UCSD-AML1 (cell line): ENCODE measurements at regions not wholly inside any gene's neighbourhood (a gene's known extent, or its start where the extent isn't known, plus 50 kb on each side); places are given as distances from the start of the nearest gene placed in this dataset.
"Not testable (repeated sequence)": the region's sequence is repeated elsewhere in the genome, so short reads cannot be mapped to it uniquely, and the experiment has no call there.

Experiments
- DNase-seq: peaks from one replicate; lab custom pipeline; 2025; ENCODE audit not compliant: unreplicated experiment; lab: John Stamatoyannopoulos, UW

DNA sequence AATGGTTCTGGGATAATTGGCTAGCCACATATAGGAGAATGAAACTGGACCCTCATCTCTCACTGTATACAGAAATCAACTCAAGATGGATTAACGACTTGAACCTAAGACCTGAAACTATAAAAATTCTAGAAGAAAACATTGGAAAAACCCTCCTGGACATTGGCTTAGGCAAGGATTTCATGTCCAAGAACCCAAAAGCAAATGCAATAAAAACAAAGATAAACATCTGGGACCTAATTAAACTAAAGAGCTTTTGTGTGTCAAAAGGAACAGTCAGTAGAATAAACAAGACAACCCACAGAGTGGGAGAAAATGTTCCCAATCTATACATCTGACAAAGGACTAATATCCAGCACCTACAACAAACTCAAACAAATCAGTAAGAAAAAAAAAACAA, 524.3 kb upstream of the CADM1 start:
- DNase-seq = not testable (repeated sequence)

DNA sequence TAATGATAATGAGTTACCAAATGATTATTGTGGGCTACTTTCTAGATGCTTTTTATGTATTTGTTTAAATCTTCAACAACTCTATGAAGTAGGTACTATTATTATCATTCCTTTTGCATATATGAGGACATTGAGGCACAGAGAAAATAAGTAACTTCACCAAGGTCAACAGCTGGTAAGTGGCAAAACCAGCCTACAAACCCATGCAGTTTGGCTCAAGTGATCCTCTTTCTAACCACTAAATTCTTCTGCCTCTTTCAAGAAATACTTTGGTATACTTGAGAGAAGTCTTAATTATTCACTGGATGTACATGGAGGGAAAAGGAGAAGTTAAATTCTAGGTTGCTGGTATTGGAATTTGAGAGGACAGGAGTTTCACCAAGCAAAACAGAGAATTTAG, 495.2 kb upstream of the CADM1 start:
- no peak for DNase-seq

DNA sequence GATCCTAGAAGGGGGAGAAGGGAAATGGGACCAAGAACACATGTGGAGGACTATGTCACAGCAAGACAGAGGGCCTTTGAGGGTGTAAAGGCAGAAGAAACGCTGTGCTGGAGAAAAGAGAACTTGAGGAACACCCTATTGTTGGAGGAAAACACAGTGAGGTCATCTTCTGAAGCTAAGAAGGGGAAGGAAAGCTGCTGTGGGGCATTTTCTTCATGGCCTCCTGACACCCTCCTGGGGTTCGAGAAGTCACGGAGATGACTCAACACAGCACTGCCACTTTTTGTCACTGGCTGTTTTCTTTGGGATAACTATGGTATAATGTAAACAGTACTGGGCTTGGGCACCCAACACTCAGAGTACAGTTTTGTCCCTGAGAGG, 492.6 kb upstream of the CADM1 start:
- no peak for DNase-seq

DNA sequence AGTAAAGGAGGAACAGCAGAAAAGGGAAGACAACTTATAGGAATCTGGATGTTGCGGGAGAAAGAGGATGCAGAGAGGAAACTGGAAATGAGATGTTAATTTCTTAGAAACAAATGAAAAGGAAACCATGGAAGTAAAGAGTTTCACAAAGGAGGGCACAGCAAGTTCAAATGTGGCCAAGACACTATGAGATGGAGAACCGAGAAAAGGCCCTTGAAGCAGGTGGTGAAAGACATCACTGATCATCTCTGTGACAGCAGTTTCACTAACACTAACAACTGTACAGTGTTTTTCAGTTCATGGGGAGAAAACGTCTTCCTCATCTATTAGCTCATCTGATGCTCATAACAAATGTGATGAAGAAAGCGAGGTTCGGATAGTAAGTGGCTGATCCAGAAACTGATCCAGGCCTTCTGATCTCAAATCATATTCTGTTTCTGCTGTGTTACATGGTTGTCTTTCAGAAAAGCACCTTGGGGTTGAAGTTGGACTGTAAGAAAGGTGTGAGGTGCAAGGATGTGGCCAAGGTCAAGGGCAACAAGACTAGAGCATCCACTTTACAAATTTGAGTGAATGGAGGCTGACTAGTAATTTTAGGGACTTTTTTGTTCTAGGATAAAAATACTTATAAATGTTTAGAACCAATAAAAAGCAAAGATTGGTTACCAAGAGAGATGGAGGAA, 492.1 kb upstream of the CADM1 start:
- no peak for DNase-seq

DNA sequence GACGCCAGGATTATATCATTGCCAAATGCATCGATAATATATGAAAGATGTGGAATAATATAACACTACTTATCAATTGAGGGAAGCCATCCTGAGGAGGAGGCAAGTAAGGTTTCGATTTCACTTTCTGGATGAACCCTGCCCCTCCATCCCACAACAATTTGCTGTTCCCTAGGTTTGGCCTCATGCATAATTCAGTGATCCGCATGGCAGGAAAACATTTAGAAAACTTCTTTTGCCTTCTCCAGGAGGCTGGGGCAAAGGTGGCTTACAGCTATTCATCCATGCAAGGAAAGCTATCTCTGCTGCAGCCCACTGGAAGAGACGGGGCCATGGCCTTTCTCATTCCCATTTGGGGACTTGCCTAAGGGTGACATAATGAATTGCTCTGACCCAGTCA, 489.4 kb upstream of the CADM1 start:
- DNase-seq = no peak

DNA sequence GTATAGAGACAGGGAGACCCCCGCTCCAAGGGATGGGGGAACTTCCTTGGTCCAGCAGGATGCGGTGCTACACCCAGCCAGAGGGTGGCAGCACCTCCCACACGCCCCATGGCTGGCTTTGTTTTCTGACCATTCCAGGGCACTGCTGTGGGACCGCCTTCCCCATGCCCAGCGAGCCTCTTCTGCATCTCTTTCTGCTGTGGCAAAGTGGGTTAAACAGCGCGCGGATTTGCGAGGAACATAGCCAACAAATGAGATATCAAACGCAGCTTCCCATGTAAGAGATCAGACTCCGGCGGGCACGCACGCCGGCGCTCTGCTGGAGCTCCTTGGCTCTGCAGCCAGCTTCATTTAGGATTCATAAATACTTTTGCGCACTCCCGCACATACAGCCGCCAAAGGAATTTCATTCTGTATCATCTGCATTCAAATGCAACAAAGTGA, 485.8 kb upstream of the CADM1 start:
- DNase-seq = peak; percentile 22

DNA sequence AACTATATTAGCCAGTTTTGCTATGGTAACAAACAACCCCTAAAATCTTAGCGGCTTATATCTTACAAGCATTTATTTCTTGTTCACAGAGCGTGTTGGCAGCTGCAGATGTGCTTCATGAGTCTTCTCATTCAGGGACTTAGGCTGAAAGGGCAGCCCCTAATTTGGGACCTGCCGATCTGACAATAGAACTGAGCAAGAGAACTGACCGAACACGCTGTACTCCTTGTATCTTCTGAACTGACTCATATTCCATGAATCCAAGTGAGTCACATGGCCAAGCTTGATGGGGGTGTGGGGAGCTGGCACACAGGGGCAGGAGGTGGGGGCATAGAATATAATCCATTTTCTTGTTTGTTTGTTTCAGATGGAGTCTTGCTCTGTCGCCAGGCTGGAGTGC, 481.7 kb upstream of the CADM1 start:
- no peak for DNase-seq

DNA sequence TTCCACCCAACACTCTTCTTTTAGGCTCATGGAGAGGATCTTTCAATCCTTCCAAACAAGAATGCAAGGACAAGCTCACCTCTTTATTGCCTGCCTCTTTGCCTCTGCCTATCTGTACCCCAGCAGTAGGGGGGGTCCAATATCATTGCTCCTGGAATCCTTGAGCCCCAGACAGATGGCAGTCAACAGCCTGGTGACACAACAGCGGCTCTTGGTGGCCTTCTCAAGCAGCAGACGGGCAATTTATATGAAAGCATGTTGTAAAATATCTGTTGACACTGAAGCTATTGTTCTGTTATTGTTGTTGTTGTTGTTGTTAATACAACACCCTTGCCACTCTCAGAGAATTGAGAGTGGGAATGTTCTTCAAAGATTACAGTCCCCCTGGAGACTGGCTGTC, 480.0 kb upstream of the CADM1 start:
- DNase-seq = no peak

DNA sequence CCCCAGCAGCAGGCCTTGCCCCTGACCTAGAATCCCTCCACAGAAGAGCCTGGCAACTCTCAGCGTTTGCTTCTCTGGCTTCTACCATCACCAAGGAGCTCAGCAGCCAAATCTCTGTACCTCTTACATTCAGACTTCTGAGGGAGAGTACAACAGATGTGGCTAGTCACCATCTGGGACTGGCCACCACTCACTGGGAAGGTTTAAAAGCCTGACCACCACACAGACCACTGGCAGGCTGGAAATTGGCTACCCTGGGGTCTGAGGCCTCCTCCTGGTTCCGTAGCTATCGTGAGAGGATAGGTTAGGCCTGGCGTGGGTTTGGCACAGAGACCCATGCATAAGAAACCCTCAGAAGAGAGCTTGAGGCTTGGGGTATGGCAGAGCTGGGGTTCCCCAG, 478.5 kb upstream of the CADM1 start:
- DNase-seq = no peak

DNA sequence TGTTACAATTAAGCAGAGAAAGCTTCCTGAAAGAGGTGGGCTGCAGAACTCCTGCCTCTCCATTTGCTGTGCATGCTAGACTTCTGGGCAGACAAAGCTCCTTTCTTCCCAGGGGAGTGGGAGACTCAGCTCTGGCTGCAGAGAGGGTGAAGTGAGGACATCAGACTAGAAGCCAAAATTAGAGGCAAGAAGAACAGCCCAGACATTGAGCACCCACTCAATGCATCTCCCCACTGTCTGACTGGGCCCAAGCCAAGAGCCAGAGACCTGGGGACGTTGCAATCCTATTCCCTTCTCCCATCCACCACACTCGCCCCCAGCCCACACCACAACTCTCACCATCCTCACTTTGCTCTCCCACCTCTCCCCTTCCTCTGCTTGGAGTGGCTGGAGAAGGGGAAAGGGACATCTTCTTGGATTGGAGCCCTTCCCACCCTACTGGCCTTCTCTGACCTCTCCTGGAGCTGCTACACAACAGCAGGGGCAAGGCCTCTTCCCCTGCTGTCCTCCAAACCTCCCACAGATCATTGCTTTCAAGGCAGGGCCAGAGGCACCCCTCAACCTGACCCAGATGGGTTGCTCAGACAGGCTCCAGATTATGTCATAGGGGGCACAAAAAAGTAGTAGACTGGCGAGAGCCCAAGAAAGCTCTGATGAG, 477.7 kb upstream of the CADM1 start:
- DNase-seq = no peak

DNA sequence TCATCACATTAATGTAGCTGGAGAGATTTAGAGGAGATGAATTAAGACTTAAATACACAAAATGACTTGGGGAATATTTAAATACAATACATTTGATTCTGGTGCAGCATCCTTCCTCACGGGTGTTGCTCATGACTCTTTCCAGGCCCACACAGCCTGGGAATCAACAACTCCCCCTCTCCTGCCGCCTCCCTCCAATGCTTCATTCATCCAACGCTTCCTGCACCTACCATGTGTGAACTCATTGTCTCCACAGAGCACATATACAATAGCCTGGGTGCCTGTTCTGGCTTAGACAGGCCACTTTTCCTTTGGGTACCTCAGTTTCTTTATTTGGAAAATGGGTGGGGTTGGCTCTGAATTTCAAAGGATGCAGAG, 476.9 kb upstream of the CADM1 start:
- no peak for DNase-seq

DNA sequence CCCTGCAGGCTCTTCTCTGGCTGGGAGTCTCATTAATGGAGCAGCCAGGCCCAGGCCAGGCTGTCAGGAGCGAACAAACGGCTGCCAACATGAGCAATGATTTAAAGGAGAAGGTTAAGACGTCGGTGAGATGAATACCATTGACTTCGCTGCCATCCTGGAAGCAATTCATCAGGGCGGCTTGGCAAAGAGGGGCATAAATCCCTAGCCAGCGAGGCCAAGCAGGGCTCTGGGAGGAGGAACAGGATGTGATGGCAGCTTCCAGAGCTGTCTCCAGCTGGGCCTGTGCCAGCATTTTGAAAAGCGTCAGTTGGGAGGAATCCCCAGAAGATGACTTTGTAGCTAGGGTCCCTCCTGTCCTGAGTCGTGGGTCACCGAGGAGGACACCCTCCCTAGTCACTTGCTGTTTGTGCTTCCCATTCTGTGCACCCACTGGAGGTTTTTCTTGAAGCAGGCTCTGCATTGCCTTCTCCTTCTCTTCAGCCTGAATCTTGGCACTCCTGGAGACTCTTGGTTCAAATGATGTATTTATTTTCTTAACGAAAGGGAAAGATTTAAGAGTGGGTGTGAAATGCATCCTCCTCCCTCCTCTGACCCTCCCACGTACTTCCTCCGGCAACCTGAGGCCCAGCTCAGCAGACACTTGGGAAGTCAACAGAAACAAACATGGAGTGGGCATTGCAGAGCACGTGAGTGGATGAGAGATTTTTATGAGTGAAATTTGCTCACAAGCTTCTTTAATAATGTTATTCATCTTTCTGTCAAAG, 476.3 kb upstream of the CADM1 start:
- DNase-seq = no peak

DNA sequence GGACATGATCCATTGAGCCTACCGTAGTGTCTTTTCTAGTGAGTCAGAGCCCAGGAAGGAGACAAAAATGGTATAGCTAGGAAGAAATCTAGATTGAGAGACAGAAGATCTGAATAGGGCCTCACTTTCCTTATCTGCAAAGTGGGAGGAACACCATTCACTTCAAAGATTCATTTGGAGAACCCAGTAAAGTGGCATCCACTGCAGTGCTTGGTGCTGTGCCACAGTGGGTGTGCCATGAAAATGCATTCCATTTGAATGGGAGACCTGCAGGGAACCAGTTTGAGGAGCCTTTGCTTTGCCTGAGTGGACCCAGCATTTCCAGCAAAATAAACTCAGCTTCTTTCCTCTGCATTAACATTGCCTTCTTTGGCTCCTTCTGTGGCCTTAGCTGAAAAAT, 470.5 kb upstream of the CADM1 start:
- DNase-seq = no peak

DNA sequence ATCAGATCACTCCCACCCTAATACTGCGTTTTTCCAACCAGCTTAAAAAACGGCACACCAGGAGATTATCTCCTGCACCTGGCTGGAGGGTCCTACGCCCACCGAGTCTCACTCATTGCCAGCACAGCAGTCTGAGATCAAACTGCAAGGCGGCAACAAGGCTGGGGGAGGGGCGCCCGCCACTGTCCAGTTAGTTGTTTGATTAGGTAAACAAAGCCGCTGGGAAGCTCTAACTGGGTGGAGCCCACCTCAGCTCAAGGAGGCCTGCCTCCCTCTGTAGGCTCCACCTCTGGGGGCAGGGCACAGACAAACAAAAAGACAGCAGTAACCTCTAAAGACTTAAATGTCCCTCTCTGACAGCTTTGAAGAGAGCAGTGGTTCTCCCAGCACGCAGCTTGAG, 463.0 kb upstream of the CADM1 start:
- not testable (repeated sequence) for DNase-seq

DNA sequence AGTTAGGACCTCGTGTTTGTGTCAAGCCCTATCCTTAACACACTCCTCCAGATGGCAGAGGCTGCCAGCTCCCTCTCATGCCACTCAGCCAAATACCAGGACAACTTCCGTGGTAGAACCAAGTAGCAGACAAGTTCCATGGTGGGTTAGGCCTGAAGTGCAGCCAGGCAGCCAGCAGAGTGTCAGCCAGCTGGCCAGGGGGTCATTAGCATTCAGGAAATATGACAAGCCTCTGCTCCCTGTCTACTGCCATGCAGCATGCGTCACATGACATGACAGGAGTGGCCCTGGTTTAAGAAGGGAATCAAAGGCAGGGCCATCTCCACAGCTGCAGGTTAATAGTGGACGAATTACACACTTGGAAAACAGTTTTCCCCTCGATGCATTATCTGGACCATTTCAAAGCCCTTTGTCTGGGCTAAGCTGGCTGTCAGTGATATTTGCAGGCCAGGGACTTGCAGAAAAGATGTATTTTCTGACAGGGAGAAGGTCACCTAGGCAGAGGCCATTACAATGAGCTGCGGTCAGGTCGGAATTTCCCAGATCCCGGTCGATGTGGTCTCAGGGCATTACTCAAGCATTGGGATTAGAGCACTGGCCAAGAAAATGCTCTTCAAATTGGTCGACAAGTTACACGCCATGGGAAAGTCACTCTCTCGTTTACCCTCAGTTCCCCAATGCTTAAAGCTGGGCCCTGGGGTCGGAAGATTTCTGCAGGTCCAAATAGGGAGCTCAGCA, 461.7 kb upstream of the CADM1 start:
- no peak for DNase-seq

DNA sequence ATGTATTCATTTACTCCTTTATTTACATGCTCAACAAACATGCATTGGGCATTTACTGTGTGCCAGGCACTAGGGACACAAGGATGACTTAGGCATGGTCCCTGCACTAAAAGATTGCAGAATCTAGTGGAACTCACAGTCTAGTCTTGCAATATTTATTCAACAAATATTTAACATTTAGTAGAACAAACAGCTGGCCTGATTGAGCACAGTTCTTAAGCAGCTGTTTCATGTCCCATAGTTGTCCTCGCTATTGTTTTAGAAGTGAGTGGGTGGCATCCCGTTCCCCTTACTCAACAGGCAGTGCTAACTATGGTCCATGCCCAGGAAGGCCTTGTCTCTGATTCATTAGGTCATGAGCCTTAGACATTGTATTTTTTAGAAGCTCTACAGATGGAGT, 459.9 kb upstream of the CADM1 start:
- no peak for DNase-seq

DNA sequence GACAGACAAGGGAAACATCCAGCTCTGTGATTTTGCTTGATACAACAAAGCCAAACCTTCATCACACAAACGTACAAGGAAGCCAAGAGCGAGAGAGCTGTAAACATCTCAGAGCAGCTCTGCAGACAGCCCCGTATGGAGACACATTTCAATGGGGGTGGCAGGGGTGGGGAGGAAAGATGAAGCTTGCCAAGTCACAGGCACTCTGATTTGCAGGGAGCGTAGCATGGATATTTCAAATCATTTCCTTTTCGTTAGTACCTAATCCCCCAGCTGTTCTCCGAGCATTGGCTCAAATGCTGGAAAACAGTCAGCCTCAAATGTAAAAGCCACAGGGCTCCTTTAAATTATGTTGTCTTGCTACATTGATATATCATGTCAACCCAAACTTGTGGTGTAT, 458.9 kb upstream of the CADM1 start:
- no peak for DNase-seq

DNA sequence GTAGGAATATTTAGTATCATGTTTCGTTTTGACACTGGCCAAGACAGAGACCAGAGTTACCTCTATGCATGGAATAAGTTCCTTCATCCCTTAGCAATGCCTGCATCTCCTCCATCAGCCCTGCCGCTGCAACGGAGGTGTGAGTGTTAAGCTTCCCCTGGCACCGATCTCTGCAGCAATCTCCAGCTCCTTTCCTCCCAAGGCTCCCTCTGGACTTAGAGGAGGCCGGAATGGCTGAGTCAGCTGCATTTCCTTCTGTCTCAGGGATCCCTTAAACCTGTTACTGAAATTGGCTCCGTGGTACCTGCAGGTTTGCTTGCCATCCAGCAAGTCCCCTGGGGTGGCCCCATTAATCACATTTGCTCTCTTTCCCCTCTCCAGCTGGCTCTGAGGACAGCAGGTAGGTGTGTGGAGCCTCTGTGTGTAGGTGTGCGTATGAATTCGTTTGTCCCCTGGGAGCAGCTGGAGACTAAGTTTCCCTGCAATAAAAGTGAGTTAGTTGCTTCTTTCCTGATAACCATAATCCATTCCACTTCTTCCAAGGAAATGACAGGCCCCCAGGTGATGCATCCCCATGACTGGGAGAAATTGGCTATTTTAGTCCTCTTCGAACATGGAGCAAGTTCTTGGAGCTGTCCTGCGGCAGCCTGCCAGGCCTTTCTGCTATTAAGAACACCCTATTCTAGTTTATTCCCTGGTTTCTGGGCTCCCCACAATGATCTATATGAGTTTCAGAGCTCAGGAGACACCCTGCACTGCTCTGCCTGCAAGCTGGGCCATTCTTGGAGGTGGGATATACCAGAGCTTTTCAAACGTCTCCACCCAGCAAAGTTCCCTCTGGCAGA, 457.2 kb upstream of the CADM1 start:
- DNase-seq = no peak

DNA sequence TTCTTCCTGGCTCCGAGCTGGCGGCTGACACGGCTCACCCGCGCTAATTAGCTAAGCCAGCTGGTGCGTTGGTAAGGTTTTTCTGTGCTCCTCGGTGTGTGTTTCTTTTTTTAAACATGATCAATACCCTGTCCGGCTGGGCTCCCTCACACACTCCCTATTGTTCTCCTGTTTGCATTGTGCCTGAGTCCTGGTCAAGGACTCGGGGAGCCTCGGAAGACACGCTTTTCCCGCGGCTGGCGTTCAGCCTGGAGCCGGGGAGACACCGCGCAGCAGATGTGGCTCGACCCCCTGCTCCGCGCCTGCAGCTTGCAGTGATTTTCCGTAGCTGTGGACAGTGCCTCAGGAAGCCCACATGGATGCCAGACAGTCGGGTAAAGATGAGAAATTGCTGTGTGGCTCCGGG, 454.9 kb upstream of the CADM1 start:
- DNase-seq = no peak

DNA sequence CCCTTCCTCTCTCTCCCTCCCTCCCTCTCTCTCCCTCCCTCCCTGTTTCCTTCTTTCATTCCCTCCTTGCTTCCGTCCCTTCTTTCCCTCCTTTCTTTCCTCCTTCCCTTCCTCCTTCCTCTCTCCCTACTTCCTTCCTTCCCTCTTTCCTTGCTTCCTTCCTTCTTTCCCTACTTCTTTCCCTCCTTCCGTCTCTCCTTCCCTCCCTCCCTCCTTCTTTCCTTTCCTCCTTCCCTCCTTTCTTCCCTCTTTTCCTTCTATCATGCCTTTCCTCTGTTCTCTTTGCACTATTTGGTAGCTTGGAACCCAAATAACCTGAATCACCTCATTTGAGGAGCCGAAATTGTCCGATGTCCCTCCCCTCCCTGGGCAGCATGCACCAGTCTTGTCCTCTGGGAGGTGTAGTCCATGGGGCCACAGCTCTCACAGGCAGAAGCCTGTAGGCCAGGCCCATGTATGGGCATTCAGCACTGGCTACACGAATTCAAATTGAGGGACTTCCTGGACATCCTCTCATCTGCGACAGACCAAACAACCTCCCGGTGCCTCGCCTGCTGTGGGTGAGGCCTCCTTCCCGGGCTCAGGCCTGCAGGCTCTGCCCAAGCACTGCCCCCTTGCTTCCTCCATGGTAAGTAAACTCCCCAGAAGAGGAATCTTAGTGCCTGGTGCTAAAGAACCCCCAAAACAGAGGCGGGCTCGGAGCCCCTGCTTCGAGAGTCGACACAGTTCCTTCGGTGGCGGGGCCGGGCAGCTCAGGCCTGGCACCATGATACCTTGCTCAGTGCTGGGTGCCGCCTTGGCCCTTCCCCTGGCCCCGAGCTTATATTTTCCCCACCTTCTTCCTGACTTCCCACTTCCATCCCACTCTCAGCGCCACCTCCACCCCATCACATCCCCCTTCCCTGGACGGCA, 454.1 kb upstream of the CADM1 start:
- no peak for DNase-seq
